ENCODE measurements at regions not wholly inside any gene's neighbourhood (a gene's known extent, or its start where the extent isn't known, plus 50 kb on each side); places are given as distances from the start of the nearest gene placed in this dataset.
"Not testable (repeated sequence)": the region's sequence is repeated elsewhere in the genome, so short reads cannot be mapped to it uniquely, and the experiment has no call there.

DNA sequence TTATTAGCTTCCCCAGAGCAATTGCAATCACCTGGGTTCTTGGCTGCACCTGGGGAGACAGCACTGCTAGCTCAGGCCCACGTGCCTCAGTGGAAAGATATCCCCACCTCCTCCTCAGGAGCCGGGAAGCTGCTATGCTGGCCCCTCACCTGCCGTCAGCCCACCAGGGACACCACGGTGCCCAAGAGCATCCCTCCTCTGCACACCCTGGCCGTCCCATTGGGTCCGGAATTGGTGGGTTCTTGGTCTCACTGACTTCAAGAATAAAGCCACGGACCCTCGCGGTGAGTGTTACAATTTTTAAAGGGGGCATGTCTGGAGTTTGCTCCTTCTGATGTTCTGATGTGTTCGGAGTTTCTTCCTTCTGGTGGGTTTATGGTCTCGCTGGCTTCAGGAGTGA is 72.3 kb upstream of the MEF2A start:
- TF ChIP-seq, protein P1, sequence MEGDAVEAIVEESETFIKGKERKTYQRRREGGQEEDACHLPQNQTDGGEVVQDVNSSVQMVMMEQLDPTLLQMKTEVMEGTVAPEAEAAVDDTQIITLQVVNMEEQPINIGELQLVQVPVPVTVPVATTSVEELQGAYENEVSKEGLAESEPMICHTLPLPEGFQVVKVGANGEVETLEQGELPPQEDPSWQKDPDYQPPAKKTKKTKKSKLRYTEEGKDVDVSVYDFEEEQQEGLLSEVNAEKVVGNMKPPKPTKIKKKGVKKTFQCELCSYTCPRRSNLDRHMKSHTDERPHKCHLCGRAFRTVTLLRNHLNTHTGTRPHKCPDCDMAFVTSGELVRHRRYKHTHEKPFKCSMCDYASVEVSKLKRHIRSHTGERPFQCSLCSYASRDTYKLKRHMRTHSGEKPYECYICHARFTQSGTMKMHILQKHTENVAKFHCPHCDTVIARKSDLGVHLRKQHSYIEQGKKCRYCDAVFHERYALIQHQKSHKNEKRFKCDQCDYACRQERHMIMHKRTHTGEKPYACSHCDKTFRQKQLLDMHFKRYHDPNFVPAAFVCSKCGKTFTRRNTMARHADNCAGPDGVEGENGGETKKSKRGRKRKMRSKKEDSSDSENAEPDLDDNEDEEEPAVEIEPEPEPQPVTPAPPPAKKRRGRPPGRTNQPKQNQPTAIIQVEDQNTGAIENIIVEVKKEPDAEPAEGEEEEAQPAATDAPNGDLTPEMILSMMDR (IDR thresholded peaks at IDR 0.05): no peak
- H3K9me3 ChIP-seq: no peaks in the 10 kb centered on the region
- H3K27me3 ChIP-seq: no peaks in the 10 kb centered on the region
- intact Hi-C loops (cut with DNase I; ENCODE audit: low total_unique reads): no loop called here
- no peaks in the 10 kb centered on the region for H3K36me3 ChIP-seq
- peaks cover 0 to 11% (median 0%) of the 10 kb centered on the region in 4 donors for H3K4me1 ChIP-seq
- H3K27ac ChIP-seq: no peak overlapping the region
- DNase-seq: no peak
- no peak overlapping the region for H3K4me3 ChIP-seq

DNA sequence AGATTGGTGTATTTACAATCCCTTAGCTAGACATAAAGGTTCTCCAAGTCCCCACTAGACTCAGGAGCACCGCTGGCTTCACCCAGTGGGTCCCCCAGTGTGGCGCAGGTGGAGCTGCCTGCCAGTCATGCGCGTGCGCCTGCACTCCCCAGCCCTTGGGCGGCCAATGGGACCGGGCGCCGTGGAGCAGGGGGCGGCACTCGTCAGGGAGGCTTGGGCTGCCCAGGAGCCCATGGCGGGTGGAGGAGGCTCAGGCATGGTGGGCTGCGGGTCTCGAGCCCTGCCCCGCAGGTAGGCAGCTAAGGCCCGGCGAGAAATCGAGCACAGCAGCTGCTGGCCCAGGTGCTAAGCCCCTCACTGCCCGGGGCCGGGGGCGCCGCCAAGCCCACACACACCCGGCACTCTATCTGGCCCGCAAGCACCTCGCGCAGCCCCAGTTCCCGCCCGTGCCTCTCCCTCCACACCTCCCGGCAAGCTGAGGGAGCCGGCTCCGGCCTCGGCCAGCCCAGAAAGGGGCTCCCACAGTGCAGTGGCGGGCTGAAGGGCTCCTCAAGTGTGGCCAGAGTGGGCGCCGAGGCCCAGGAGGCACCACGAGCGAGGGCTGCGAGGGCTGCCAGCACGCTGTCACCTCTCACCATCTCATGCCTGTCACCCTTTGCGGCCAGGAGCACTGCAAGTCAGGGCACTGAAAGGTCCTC is 71.1 kb upstream of the MEF2A start:
- H3K4me1 ChIP-seq: peaks cover 0 to 11% (median 0%) of the 10 kb centered on the region in 4 donors
- H3K27ac ChIP-seq; H3K27me3 ChIP-seq; DNase-seq; H3K4me3 ChIP-seq; intact Hi-C loops (cut with DNase I; ENCODE audit: low total_unique reads); H3K36me3 ChIP-seq; H3K9me3 ChIP-seq: not testable (repeated sequence)

DNA sequence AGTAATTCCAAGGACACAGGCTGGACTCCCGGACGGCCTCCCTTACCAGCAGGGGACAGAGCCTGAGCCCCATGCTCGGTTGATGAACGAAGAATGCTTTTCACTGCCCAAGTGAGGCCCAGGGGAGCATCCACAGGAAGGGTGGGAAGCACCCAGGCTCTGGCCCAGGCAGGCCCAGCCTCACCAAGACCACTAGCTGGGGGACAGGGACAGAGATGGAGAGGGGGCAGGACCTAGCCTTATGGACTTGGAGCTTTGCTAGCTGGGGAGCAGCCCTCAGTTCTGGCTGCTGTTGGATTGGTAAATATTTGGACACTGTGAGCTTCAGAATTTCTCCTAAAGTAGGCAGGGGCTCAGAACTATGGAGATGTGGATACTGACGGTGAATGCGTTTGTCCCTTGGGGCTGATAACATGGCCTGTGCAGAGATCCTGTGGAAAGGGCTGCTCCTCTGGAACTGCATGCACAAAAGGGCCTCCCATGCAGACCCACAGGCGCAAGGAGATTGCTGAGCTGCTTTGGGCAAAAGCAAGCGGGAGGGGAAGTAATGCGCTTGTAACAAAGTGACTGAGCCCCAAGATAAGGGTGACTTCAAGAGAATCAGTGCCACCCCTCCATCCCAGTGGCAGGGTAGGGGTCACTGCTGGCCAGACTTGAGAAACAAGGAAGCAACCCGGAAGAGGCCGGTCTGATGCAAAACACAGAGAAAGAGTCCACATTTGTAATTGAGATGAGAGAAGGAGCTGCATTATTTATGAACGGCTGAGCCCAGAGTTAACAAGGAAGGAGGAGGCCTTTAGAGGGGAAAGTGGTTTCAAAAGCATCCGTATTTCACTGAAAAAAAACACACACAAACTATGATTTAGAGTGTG is 70.1 kb upstream of the MEF2A start:
- peaks cover 0 to 11% (median 0%) of the 10 kb centered on the region in 4 donors for H3K4me1 ChIP-seq
- intact Hi-C loops (cut with DNase I; ENCODE audit: low total_unique reads): no loop called here
- H3K9me3 ChIP-seq: no peaks in the 10 kb centered on the region
- no peaks in the 10 kb centered on the region for H3K36me3 ChIP-seq
- H3K4me3 ChIP-seq: no peak overlapping the region
- H3K27ac ChIP-seq: no peak overlapping the region
- H3K27me3 ChIP-seq: no peaks in the 10 kb centered on the region
- TF ChIP-seq, protein P1 (IDR thresholded peaks at IDR 0.05): no peak
- no peak for DNase-seq

DNA sequence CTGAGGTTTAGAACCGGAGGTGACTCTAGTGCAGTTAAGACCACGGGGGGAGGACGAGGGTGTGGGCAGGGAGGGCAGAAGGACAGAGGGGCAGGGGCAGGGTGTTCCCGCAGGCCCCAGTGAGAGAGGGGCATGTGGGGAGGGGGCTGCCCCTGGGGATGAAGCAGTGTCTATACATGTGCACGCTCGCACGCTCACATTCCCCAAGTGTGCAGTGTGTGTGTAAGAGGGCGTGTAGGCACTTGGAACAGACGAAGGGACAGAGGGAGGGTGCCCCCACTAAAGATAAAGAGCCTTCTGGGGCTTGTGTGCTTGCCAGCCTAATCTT is 69.5 kb upstream of the MEF2A start:
- H3K27me3 ChIP-seq: no peaks in the 10 kb centered on the region
- DNase-seq: no peak
- no peak overlapping the region for H3K4me3 ChIP-seq
- no peak overlapping the region for H3K27ac ChIP-seq
- no peaks in the 10 kb centered on the region for H3K36me3 ChIP-seq
- intact Hi-C loops (cut with DNase I; ENCODE audit: low total_unique reads): no loop called here
- no peaks in the 10 kb centered on the region for H3K9me3 ChIP-seq
- peaks cover 0 to 11% (median 0%) of the 10 kb centered on the region in 4 donors for H3K4me1 ChIP-seq
- TF ChIP-seq, protein P1 (IDR thresholded peaks at IDR 0.05): no peak

DNA sequence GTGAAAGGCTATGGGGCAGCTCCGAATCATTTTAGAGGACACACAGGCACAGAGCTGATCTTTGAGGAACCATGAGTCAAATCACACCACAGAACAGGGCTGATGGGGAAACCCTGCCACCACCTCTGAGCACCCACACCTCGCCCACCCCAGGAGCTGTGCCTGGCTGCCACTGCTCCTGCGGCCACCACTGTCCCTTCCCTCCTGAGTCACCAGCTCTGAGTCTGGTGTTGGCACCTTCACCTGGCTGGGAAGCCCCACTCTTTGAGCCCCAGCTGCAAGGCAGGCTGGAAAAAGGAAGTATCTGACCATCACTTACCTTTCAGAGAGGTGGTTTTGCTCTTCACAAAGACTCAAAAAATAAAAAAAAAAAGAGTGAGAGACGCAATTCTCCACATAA is 63.6 kb upstream of the MEF2A start:
- no peaks in the 10 kb centered on the region for H3K27me3 ChIP-seq
- H3K36me3 ChIP-seq: no peaks in the 10 kb centered on the region
- intact Hi-C loops (cut with DNase I; ENCODE audit: low total_unique reads): no loop called here
- H3K9me3 ChIP-seq: no peaks in the 10 kb centered on the region
- TF ChIP-seq, protein P1 (IDR thresholded peaks at IDR 0.05): no peak
- H3K4me3 ChIP-seq: no peak overlapping the region
- peaks cover 0 to 5% (median 1%) of the 10 kb centered on the region in 4 donors for H3K4me1 ChIP-seq
- no peak overlapping the region for H3K27ac ChIP-seq
- no peak for DNase-seq

DNA sequence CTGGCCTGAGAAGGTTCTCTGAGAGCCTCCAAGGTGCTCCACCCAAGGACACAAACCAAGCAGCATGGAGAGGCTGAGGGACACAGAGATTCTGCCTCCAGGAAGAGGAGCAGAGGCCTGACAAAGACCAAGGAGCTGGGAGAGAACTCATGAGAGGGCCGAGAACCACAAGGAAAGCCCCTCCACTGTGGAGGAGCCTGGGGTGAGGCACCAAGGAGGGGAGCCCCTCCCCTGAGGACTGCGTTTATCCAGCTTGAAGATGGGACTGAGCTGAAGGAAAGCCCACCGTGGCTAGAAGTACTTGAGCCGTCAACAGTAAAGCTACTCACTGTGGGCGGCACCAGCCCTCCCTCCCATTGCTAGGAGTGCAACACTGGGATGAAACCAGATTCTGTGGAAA is 63.1 kb upstream of the MEF2A start:
- Histone ChIP-seq H3K27ac (no peak overlapping the region), H3K4me1 (peaks cover 0 to 10% (median 6%) of the 10 kb centered on the region in 4 donors), H3K36me3 (no peaks in the 10 kb centered on the region), H3K9me3 (no peaks in the 10 kb centered on the region), H3K27me3 (no peaks in the 10 kb centered on the region), H3K4me3 (no peak overlapping the region)
- intact Hi-C loops (cut with DNase I; ENCODE audit: low total_unique reads): no loop called here
- TF ChIP-seq, protein P1 (IDR thresholded peaks at IDR 0.05): no peak
- DNase-seq: no peak

All from tibial artery (tissue), 4 donors.